H54 (cell line): ENCODE measurements at regions not wholly inside any gene's neighbourhood (a gene's known extent, or its start where the extent isn't known, plus 50 kb on each side); places are given as distances from the start of the nearest gene placed in this dataset.

Experiments
- DNase-seq: peaks from one replicate; pipeline ENCODE4 v3.0.0; 2011; ENCODE audit warnings: low spot score, mixed read lengths; ENCODE audit not compliant: insufficient read length
- FAIRE-seq: peaks from 3 replicates; lab custom pipeline; 2011; peaks lifted over from hg19 to GRCh38; lab: Jason Lieb, UNC
- POLR2A ChIP-seq: IDR thresholded peaks from 2 replicates; pipeline ENCODE4 v1.6.1; 2011; ENCODE audit warnings: low read depth, mild to moderate bottlenecking, low read length

GRCh38 chr17:55563363-55563762 is 52.1 kb upstream of the SMIM36 start:
- no peak for DNase-seq
- no peak for FAIRE-seq
- TF ChIP-seq POLR2A: no peak

GRCh38 chr17:55561973-55562495 is 50.8 kb upstream of the SMIM36 start:
- TF ChIP-seq POLR2A: no peak
- DNase-seq: no peak
- no peak for FAIRE-seq

GRCh38 chr17:55561316-55561972 is 50.2 kb upstream of the SMIM36 start:
- no peak for FAIRE-seq
- TF ChIP-seq POLR2A: no peak
- DNase-seq: no peak
